Activated CD4-positive, alpha-beta T cell treated with anti-CD3 and anti-CD28 coated beads for 36 hours (primary cell): ENCODE measurements at regions not wholly inside any gene's neighbourhood (a gene's known extent, or its start where the extent isn't known, plus 50 kb on each side); places are given as distances from the start of the nearest gene placed in this dataset.
"Not testable (repeated sequence)": the region's sequence is repeated elsewhere in the genome, so short reads cannot be mapped to it uniquely, and the experiment has no call there.

ENCODE experiments used
- ATAC-seq: fragments of 200-7000 bp; cut with Tn5 transposase; one replicate; pipeline ENCODE4 v1.10.0; 2021; ENCODE audit warnings: mild to moderate bottlenecking, moderate library complexity
- CTCF ChIA-PET: fragments of 350-600 bp; sonication (Branson Sonifier 250); formaldehyde crosslinking; loops from one replicate; lab custom pipeline; 2021; ENCODE audit warnings: antibody characterized with exemption; lab: Charles Lee
- POLR2A ChIA-PET: fragments of 350-600 bp; sonication (Branson Sonifier 250); formaldehyde crosslinking; loops from one replicate; lab custom pipeline; 2021; ENCODE audit warnings: antibody characterized with exemption, inconsistent platforms; lab: Charles Lee
- DNase-seq: peaks from one replicate; pipeline ENCODE4 v3.0.0-alpha.2; 2020
- H3K27ac Mint-ChIP-seq: one replicate; pipeline ENCODE4 v1.8.0; 2021; ENCODE audit warnings: mixed read lengths
- H3K27me3 Mint-ChIP-seq: one replicate; pipeline ENCODE4 v1.8.0; 2021; ENCODE audit warnings: mixed read lengths
- H3K36me3 Mint-ChIP-seq: one replicate; pipeline ENCODE4 v1.8.0; 2021; ENCODE audit warnings: low read depth, mixed read lengths
- H3K4me1 Mint-ChIP-seq: one replicate; pipeline ENCODE4 v1.8.0; 2021; ENCODE audit warnings: mixed read lengths
- H3K4me3 Mint-ChIP-seq: one replicate; pipeline ENCODE4 v1.8.0; 2021; ENCODE audit warnings: mild to moderate bottlenecking, moderate library complexity, mixed read lengths
- H3K9me3 Mint-ChIP-seq: one replicate; pipeline ENCODE4 v1.8.0; 2021; ENCODE audit warnings: low read depth, mixed read lengths
- intact Hi-C, 2 experiments: fragments of 100-400 bp; cut with DNase I in 1 of 2; cut with micrococcal nuclease in 1 of 2; formaldehyde crosslinking; loops; one replicate each; pipeline versions ENCODE4 v1.14.2 to v1.15.1; 2022 to 2024; cut with DNase I, micrococcal nuclease

- no peaks in the 10 kb centered on the region for H3K4me1 Mint-ChIP-seq
- intact Hi-C loops = no loop called here
- no peak for ATAC-seq
- CTCF ChIA-PET = no interaction called here
- H3K27me3 Mint-ChIP-seq = no peaks in the 10 kb centered on the region
- H3K9me3 Mint-ChIP-seq = peaks cover 7% of the 10 kb centered on the region
- DNase-seq = no peak
- no peak overlapping the region for H3K4me3 Mint-ChIP-seq
- POLR2A ChIA-PET = no interaction called here
- no peak overlapping the region for H3K27ac Mint-ChIP-seq
- H3K36me3 Mint-ChIP-seq = no peaks in the 10 kb centered on the region
Observed at GRCh38 chr13:65154661-65155447, 2075.3 kb downstream of the PCDH9 start.

GRCh38 chr13:65149687-65150086, 2080.4 kb downstream of the PCDH9 start:
- CTCF ChIA-PET = no interaction called here

GRCh38 chr13:65143920-65144319, 2086.2 kb downstream of the PCDH9 start:
- H3K4me3 Mint-ChIP-seq = no peak overlapping the region
- no peak overlapping the region for H3K27ac Mint-ChIP-seq
- H3K36me3 Mint-ChIP-seq = no peaks in the 10 kb centered on the region
- ATAC-seq (no peak), DNase-seq (no peak)
- no peaks in the 10 kb centered on the region for H3K4me1 Mint-ChIP-seq
- H3K27me3 Mint-ChIP-seq = no peaks in the 10 kb centered on the region
- peaks cover 15% of the 10 kb centered on the region for H3K9me3 Mint-ChIP-seq
- CTCF ChIA-PET = no interaction called here
- intact Hi-C loops = no loop called here
- POLR2A ChIA-PET = no interaction called here

More at GRCh38 chr13:65149687-65150086, 2080.4 kb downstream of the PCDH9 start:
- no peaks in the 10 kb centered on the region for H3K36me3 Mint-ChIP-seq
- intact Hi-C loops = no loop called here
- no peaks in the 10 kb centered on the region for H3K27me3 Mint-ChIP-seq
- DNase-seq (no peak), ATAC-seq (no peak)
- no peak overlapping the region for H3K27ac Mint-ChIP-seq
- no peaks in the 10 kb centered on the region for H3K4me1 Mint-ChIP-seq
- no peak overlapping the region for H3K4me3 Mint-ChIP-seq
- H3K9me3 Mint-ChIP-seq = peaks cover 19% of the 10 kb centered on the region
- POLR2A ChIA-PET = no interaction called here

DNA sequence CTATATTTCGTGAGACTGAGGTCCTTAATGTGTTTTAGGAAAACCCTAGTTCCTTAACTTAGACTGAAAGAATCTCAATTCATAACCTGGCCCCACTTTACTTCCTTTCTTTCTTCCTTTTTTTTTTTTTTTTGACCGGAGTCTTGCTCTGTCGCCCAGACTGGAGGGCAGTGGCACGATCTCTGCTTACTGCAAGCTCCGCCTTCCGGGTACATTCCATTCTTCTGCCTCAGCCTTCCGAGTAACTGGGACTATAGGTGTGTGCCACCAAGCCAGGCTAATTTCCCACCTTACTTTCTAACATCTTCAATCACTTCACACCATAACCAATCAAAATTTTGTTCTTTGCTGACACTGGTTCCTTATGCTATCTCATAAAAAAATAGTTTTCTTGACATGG, 2097.0 kb downstream of the PCDH9 start:
- Mint-ChIP-seq H3K36me3 (no peaks in the 10 kb centered on the region), H3K9me3 (peaks cover 8% of the 10 kb centered on the region), H3K4me1 (no peaks in the 10 kb centered on the region), H3K27me3 (no peaks in the 10 kb centered on the region), H3K4me3 (no peak overlapping the region), H3K27ac (no peak overlapping the region)
- DNase-seq (no peak), ATAC-seq (no peak)
- intact Hi-C loops = no loop called here
- CTCF ChIA-PET = no interaction called here
- POLR2A ChIA-PET = no interaction called here

DNA sequence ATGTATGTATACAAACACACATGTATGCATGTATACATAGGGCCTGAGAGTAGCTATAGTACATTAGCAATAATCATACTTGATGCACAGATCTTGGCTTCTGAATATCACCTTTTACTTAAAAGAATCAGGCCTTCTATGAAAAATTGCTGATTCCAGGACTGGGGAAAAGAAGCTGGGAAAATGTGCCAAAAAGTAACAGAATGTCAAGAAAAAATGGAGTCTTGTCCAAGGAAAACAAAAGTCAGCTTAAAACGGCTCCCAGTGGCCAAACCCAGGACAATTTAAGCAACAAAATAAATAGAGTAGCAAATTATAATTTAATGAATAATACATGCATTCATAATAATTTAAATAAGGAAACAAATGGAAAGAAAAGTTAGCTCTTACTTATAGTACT, 2104.9 kb downstream of the PCDH9 start:
- H3K9me3 Mint-ChIP-seq = peaks cover 8% of the 10 kb centered on the region
- no peak overlapping the region for H3K4me3 Mint-ChIP-seq
- POLR2A ChIA-PET = no interaction called here
- no peak overlapping the region for H3K27ac Mint-ChIP-seq
- CTCF ChIA-PET = no interaction called here
- H3K36me3 Mint-ChIP-seq = no peaks in the 10 kb centered on the region
- ATAC-seq (no peak), DNase-seq (no peak)
- intact Hi-C loops = no loop called here
- no peaks in the 10 kb centered on the region for H3K27me3 Mint-ChIP-seq
- H3K4me1 Mint-ChIP-seq = no peaks in the 10 kb centered on the region

- Mint-ChIP-seq H3K4me3 (no peak overlapping the region), H3K27ac (no peak overlapping the region), H3K4me1 (no peaks in the 10 kb centered on the region), H3K36me3 (no peaks in the 10 kb centered on the region), H3K27me3 (no peaks in the 10 kb centered on the region), H3K9me3 (peaks cover 15% of the 10 kb centered on the region)
- ATAC-seq (no peak), DNase-seq (no peak)
- intact Hi-C loops = no loop called here
- POLR2A ChIA-PET = no interaction called here
- CTCF ChIA-PET = no interaction called here
Observed at GRCh38 chr13:65112531-65112941, 2117.6 kb downstream of the PCDH9 start.

DNA sequence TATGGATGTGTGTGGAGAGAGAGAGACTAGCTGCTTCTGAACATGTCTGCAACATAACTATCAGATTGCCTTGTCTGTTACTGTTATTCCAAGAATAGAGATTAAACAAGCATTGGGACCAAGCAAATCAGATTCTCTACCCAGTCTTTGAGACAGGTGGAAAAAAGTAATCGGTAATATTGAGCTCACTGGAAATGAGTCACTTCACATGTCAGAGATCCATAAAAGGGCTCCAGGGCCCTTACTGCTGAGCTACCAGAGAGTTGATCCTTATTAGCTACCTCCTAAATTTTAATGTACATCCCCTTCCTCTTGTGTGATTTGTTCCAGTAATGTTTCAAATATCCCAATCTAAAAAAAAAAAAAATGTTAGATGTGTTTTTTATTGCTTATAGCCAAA, 2118.0 kb downstream of the PCDH9 start:
- no peaks in the 10 kb centered on the region for H3K27me3 Mint-ChIP-seq
- no peaks in the 10 kb centered on the region for H3K36me3 Mint-ChIP-seq
- ATAC-seq (no peak), DNase-seq (no peak)
- ChIA-PET POLR2A (no interaction called here), CTCF (no interaction called here)
- H3K27ac Mint-ChIP-seq = no peak overlapping the region
- intact Hi-C loops = no loop called here
- H3K9me3 Mint-ChIP-seq = peaks cover 15% of the 10 kb centered on the region
- no peaks in the 10 kb centered on the region for H3K4me1 Mint-ChIP-seq
- no peak overlapping the region for H3K4me3 Mint-ChIP-seq

- POLR2A ChIA-PET = no interaction called here
- DNase-seq = no peak
- CTCF ChIA-PET = no interaction called here
Observed at GRCh38 chr13:65111223-65111622, 2118.9 kb downstream of the PCDH9 start.

GRCh38 chr13:65104436-65104835, 2125.7 kb downstream of the PCDH9 start:
- DNase-seq, H3K36me3 Mint-ChIP-seq, intact Hi-C loops, H3K27ac Mint-ChIP-seq, H3K27me3 Mint-ChIP-seq, H3K4me1 Mint-ChIP-seq, ATAC-seq, CTCF ChIA-PET, POLR2A ChIA-PET, H3K4me3 Mint-ChIP-seq: not testable (repeated sequence)
- H3K9me3 Mint-ChIP-seq = peaks cover 37% of the 10 kb centered on the region

More at GRCh38 chr13:65111223-65111622, 2118.9 kb downstream of the PCDH9 start:
- ATAC-seq = no peak
- H3K27me3 Mint-ChIP-seq = no peaks in the 10 kb centered on the region
- no peaks in the 10 kb centered on the region for H3K36me3 Mint-ChIP-seq
- intact Hi-C loops = no loop called here
- H3K27ac Mint-ChIP-seq = no peak overlapping the region
- H3K4me1 Mint-ChIP-seq = no peaks in the 10 kb centered on the region
- H3K9me3 Mint-ChIP-seq = peaks cover 23% of the 10 kb centered on the region
- H3K4me3 Mint-ChIP-seq = no peak overlapping the region

GRCh38 chr13:65103351-65103750, 2126.8 kb downstream of the PCDH9 start:
- H3K27me3 Mint-ChIP-seq = no peaks in the 10 kb centered on the region
- ChIA-PET CTCF (no interaction called here), POLR2A (no interaction called here)
- no peak overlapping the region for H3K4me3 Mint-ChIP-seq
- intact Hi-C loops = no loop called here
- no peaks in the 10 kb centered on the region for H3K4me1 Mint-ChIP-seq
- H3K36me3 Mint-ChIP-seq = no peaks in the 10 kb centered on the region
- peaks cover 32% of the 10 kb centered on the region for H3K9me3 Mint-ChIP-seq
- H3K27ac Mint-ChIP-seq = no peak overlapping the region
- DNase-seq (no peak), ATAC-seq (no peak)

DNA sequence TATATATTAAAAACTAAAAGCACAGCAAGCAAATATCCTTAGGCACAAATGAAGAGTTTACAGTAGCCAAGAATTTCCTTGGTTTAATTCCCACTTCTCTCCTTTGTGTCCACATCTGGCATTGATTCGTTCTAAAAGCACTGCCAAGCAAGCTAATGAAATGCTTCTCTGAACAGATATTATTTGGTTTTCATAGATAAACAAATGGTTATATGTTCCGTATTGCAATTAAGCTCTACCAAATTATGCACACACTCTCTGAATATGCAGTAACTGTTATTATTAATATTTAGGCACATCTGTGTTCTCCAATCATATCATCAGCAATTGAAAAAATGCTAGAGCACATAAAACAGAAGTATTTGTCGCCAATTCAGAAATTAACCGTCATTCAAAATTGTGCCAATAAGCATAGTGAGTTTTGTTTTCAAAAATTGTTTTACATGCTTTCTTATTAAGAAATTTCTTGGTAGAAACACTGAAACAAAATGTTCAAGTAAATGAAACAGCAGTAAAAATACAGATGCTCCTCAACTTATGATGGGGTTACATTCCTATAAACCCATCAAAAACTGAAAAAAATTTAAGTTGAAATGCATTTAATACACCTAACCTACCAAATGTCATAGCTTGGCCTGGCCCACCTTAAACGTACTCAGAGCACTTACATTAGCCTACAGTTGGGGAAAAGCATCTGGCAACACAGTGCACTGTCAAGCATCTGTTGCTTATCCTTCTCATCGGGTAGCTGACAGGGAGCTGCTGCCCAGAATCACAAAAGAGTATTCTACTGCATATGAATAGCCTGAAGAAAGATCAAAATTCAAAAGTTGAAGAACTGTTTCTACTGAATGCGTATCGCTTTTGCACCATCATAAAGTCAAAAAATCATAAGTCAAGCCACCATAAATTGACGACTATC, 2134.7 kb downstream of the PCDH9 start:
- Mint-ChIP-seq H3K9me3 (peaks cover 4% of the 10 kb centered on the region), H3K36me3 (no peaks in the 10 kb centered on the region), H3K4me1 (no peaks in the 10 kb centered on the region), H3K27ac (no peak overlapping the region), H3K27me3 (no peaks in the 10 kb centered on the region), H3K4me3 (no peak overlapping the region)
- CTCF ChIA-PET = no interaction called here
- POLR2A ChIA-PET = no interaction called here
- intact Hi-C loops = no loop called here
- no peak for ATAC-seq
- no peak for DNase-seq

DNA sequence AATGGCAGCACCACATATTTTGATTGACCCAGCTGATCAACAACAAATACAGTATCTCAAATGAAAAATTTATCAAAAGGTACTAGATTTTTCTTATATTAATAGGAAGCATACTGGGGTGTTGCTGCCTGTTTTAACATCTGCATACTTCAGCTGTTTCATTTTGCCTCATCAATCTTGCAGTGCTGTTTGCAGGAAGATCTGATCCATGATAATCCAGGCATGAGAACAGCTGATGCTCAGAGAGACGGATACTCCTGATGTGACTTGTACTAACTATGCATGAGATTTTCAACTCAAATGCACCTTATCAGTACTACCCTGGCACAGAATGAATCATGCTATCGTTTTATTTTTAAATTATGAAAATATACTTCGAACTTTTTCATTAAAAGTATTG, 2136.8 kb downstream of the PCDH9 start:
- Mint-ChIP-seq H3K4me3 (no peak overlapping the region), H3K4me1 (no peaks in the 10 kb centered on the region), H3K36me3 (no peaks in the 10 kb centered on the region), H3K27me3 (no peaks in the 10 kb centered on the region), H3K9me3 (peaks cover 6% of the 10 kb centered on the region), H3K27ac (no peak overlapping the region)
- POLR2A ChIA-PET = no interaction called here
- CTCF ChIA-PET = interaction anchor here (1.3 kb wide), 1 partner anchor 12 kb away, joined by 3 read pairs; no protein-coding TSS in a partner anchor
- intact Hi-C loops = no loop called here
- no peak for DNase-seq
- ATAC-seq = no peak
